HL-60 (cell line): ENCODE measurements at regions not wholly inside any gene's neighbourhood (a gene's known extent, or its start where the extent isn't known, plus 50 kb on each side); places are given as distances from the start of the nearest gene placed in this dataset.

Experiments used
- CTCF ChIP-seq: IDR thresholded peaks from one replicate; pipeline ENCODE4 v1.5.1; 2011; ENCODE audit warnings: low read length, control low read depth, inconsistent platforms; ENCODE audit not compliant: insufficient read depth
- GABPA ChIP-seq: IDR thresholded peaks from 2 replicates; pipeline ENCODE4 v1.6.1; 2012; ENCODE audit warnings: low read depth

GRCh38 chr20:22799687-22800086, 215.3 kb upstream of the FOXA2 start:
- TF ChIP-seq CTCF (no peak), GABPA (no peak)
